AG04450 (cell line): ENCODE measurements at regions not wholly inside any gene's neighbourhood (a gene's known extent, or its start where the extent isn't known, plus 50 kb on each side); places are given as distances from the start of the nearest gene placed in this dataset.

Experiments
- CTCF ChIA-PET: fragments of 300-600, 350-600 bp; formaldehyde crosslinking; extraction: SDS; loops from one replicate; lab custom pipeline; 2022; ENCODE audit warnings: antibody characterized with exemption, inconsistent platforms; lab: Charles Lee
- POLR2A ChIA-PET: fragments of 350-600 bp; formaldehyde crosslinking; extraction: SDS; loops from one replicate; lab custom pipeline; 2021; ENCODE audit warnings: antibody characterized with exemption, inconsistent platforms; lab: Yijun Ruan, JAX
- DNase-seq: peaks from one replicate; pipeline ENCODE4 v3.0.0-alpha.2; 2011; ENCODE audit warnings: low read depth, low spot score
- H3K27ac ChIP-seq: one replicate; pipeline ENCODE4 v1.5.1; 2012; ENCODE audit warnings: low read depth, low read length, control low read depth
- H3K27me3 ChIP-seq: one replicate; pipeline ENCODE4 v1.6.0; 2012; ENCODE audit warnings: low read length; ENCODE audit not compliant: control insufficient read depth, insufficient read depth
- H3K4me3 ChIP-seq: 2 replicates; pipeline ENCODE4 v1.5.1; 2011; ENCODE audit warnings: mild to moderate bottlenecking, low read depth, low read length, control low read depth
- H3K9me3 ChIP-seq: 2 replicates; pipeline ENCODE4 v1.5.1; 2012; ENCODE audit warnings: low read length; ENCODE audit not compliant: control insufficient read depth, insufficient read depth
- TF ChIP-seq, protein P1 (sequence below): IDR thresholded peaks from 2 replicates; pipeline ENCODE4 v1.5.1; 2011; ENCODE audit warnings: low read depth, low read length, control low read depth, inconsistent platforms

DNA sequence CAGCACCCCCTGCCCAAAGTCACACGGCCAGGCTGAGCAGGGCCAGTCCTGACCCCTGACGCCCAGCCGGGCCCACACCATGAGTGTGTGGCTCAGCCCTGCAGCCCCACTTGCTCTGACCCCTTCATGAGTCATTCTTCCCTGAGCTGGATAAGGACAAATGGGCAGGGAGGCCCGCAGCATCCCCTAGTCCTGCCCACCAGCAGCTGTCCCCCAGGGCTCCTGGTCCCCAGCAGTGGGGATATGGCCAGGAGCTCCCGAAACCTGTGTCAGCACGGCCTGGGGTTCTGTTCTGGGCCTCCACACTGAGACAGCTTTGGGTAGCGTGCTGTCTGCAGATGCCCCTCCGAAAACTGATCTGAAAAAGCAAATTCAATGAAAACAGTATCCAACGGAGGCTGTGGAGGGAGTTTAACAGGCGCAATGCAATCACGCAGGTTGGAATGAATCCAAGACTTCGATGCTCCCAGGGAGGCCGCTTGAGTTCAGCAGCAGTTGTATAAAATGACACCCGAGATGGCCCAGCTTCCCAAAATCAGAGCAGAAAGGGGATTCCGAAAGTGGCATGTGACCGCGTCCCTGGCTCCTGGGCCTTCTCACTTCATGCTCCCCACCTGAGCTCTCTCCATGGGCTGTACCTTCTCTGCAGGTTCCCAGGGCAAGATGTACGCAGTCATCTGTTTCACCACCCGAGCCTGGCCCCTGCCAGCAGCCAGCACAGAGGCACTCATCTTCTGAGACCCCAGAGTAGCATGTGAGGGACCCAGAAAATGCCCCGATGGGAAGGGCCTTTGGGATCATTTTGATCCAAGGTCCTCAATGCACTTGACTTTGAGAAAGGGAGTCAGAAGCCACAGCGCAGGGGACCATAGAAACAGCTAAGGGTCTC is 214.1 kb downstream of the USP6NL start:
- no peak for DNase-seq
- Histone ChIP-seq H3K27ac (no peak overlapping the region), H3K9me3 (peaks cover 15% of the 10 kb centered on the region), H3K27me3 (no peaks in the 10 kb centered on the region), H3K4me3 (no peak overlapping the region)
- ChIA-PET CTCF (no interaction called here), POLR2A (no interaction called here)
- TF ChIP-seq, protein P1, sequence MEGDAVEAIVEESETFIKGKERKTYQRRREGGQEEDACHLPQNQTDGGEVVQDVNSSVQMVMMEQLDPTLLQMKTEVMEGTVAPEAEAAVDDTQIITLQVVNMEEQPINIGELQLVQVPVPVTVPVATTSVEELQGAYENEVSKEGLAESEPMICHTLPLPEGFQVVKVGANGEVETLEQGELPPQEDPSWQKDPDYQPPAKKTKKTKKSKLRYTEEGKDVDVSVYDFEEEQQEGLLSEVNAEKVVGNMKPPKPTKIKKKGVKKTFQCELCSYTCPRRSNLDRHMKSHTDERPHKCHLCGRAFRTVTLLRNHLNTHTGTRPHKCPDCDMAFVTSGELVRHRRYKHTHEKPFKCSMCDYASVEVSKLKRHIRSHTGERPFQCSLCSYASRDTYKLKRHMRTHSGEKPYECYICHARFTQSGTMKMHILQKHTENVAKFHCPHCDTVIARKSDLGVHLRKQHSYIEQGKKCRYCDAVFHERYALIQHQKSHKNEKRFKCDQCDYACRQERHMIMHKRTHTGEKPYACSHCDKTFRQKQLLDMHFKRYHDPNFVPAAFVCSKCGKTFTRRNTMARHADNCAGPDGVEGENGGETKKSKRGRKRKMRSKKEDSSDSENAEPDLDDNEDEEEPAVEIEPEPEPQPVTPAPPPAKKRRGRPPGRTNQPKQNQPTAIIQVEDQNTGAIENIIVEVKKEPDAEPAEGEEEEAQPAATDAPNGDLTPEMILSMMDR = no peak

DNA sequence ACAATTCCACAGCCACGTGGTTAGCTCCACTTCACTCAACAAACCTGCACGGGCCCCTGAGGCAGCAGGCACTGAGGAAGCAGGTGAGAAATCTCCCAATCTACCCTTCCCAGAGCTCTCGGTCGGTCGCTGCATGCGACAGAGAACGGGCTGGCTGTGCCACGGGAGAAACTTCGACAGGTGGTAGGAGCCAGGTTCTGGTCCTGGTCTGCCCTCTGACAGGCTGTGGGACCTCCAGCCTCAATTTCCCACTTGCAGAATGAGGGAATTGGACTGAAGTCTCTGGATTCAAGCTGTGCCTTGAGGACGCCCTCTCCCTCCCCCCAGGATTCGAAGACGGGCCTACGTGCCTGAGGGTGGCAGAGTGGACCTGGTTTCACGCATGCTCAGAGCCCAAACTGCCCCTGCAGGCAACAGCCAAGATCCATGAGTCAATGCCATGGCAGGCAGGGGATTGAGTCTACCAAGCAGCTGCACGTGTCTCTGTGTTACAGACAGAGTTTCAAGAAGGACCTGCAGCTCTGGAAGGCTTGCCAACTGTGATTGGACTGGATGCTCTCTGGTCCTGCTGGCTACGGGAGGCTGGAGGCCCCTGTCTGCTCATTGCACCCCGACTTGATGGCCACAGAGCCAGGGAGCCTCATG is 215.0 kb downstream of the USP6NL start:
- CTCF ChIA-PET = no interaction called here
- DNase-seq = no peak
- Histone ChIP-seq H3K4me3 (no peak overlapping the region), H3K9me3 (peaks cover 15% of the 10 kb centered on the region), H3K27me3 (no peaks in the 10 kb centered on the region), H3K27ac (no peak overlapping the region)
- TF ChIP-seq, protein P1 = no peak
- POLR2A ChIA-PET = no interaction called here

- H3K27ac ChIP-seq = no peak overlapping the region
- H3K4me3 ChIP-seq = no peak overlapping the region
- ChIA-PET CTCF (interaction anchor here (0.9 kb wide), 1 partner anchor 29 kb away, joined by 4 read pairs; no protein-coding TSS in a partner anchor), POLR2A (no interaction called here)
- DNase-seq = no peak
- H3K9me3 ChIP-seq = peaks cover 15% of the 10 kb centered on the region
- TF ChIP-seq, protein P1 = no peak
- H3K27me3 ChIP-seq = no peaks in the 10 kb centered on the region
Measured at GRCh38 chr10:11395581-11396310, 215.7 kb downstream of the USP6NL start.

GRCh38 chr10:11395161-11395560 is 216.3 kb downstream of the USP6NL start:
- ChIA-PET CTCF (interaction anchor here (0.9 kb wide), 1 partner anchor 29 kb away, joined by 4 read pairs; no protein-coding TSS in a partner anchor), POLR2A (no interaction called here)
- TF ChIP-seq, protein P1 = no peak
- H3K27ac ChIP-seq = no peak overlapping the region
- H3K9me3 ChIP-seq = peaks cover 15% of the 10 kb centered on the region
- no peaks in the 10 kb centered on the region for H3K27me3 ChIP-seq
- DNase-seq = no peak
- H3K4me3 ChIP-seq = no peak overlapping the region
